ENCODE measurements at regions not wholly inside any gene's neighbourhood (a gene's known extent, or its start where the extent isn't known, plus 50 kb on each side); places are given as distances from the start of the nearest gene placed in this dataset.

GRCh38 chr5:52684051-52684450, 103.7 kb upstream of the ITGA1 start:
- TF ChIP-seq CTCF (conservative IDR thresholded peaks at IDR 0.05; ENCODE audit: low read length) (no peak), EZH2phosphoT487 (IDR thresholded peaks at IDR 0.05; ENCODE audit: borderline replicate concordance) (no peak)

Data from Loucy (cell line).